ENCODE measurements at regions not wholly inside any gene's neighbourhood (a gene's known extent, or its start where the extent isn't known, plus 50 kb on each side); places are given as distances from the start of the nearest gene placed in this dataset.

DNA sequence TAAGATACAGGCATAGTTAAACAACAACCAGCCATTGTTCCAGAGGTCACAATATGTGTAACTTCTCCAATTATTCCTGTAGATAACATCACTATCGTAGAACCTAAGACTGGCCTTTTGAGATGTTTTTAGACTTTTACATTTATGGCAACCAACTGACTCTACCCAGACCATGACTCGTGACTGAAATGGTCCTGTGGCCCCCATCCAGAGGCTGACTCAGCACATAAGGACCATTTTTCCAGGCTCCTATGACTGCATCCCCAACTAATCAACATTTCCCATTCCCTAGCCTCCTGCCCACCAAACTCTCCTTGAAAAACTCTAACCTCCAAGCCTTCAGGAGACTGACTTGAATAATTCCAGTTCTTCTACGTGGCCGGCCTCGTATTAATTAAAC, 52.6 kb upstream of the NID2 start:
- DNase-seq = no peak

DNA sequence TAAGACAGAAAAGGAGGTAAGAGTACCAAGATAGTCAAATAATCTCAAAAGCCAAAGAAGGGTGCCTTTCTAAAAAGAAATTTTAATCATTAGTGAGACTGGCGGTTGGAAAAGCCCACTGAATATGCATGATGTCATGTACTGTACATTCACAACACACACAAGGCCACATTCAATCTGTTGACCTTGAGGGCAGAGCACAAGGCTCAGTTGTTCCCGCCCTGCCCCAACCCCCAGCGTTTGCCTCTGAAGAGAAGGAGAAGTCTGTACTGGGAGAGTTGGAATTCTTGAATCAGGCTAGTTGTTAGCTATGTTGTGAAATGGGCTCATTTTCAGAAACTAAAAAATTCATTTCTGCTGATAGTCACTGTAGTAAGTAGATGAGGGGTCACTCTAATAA, 50.2 kb upstream of the NID2 start:
- no peak for DNase-seq
